HG03060 (cell line): ENCODE measurements at regions not wholly inside any gene's neighbourhood (a gene's known extent, or its start where the extent isn't known, plus 50 kb on each side); places are given as distances from the start of the nearest gene placed in this dataset.

ENCODE experiments used
- ATAC-seq: cut with Tn5 transposase; IDR thresholded peaks from one replicate; pipeline ENCODE4 v1.9.1; 2021; ENCODE audit warnings: low read depth, moderate number of reproducible peaks; ENCODE audit not compliant: unreplicated experiment

DNA sequence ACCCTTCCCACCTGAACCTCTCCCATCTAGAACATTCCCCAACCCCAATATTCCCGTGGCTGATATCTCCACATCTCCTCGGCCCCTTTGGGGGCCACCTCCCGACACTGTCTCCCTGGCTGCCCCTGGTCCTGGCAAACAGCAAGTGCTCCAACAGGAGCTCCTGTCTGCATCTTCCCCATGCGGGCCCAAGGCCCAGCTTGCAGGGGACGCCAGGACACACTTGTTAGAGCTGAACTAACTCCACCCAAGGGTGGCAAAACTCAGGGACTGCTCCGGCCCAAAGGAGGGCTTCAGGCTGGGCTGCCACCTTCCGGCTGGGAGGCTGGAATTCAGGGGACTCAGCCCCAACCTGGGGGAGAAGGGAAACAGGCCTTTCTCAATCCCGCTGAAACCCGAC is 106.6 kb downstream of the NCOR2 start:
- no peak for ATAC-seq

DNA sequence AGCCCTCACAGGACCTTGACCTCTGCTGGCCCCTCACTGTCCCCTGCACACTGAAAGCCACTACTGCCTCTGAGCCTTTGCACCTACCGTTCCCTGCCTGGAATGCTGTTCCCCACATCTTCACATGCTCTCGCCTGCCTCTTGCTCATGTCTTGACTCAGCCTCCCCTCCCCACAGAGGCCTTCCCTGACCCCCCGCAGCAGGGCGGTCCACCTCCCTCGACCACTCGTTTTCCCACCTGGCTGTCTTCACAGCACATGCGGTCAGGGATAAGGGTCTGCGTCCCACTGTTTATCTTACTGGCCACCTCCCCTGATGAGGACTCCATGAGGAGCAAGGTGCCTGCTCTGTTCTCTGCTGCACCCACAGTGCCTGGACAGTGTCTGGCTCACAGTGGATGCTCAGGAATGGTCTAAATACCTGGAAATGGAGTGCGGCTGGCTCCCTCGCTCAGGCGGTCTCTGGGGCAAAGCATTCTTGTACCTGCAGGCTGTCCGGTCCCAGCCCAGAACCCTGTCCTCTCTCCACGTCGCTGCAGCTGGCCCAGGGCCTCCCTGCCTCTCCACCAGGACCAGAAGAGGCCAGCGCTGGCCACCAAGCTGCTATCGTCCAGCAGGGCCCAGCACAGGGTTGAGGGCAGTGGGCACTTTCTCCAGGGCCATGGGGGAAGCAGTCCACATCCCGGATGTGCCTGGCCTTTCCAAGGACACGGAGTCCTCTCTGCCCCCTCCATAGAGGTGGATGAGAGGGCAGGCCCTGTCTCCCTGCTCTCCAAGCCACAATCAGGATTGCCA is 107.4 kb downstream of the NCOR2 start:
- no peak for ATAC-seq

DNA sequence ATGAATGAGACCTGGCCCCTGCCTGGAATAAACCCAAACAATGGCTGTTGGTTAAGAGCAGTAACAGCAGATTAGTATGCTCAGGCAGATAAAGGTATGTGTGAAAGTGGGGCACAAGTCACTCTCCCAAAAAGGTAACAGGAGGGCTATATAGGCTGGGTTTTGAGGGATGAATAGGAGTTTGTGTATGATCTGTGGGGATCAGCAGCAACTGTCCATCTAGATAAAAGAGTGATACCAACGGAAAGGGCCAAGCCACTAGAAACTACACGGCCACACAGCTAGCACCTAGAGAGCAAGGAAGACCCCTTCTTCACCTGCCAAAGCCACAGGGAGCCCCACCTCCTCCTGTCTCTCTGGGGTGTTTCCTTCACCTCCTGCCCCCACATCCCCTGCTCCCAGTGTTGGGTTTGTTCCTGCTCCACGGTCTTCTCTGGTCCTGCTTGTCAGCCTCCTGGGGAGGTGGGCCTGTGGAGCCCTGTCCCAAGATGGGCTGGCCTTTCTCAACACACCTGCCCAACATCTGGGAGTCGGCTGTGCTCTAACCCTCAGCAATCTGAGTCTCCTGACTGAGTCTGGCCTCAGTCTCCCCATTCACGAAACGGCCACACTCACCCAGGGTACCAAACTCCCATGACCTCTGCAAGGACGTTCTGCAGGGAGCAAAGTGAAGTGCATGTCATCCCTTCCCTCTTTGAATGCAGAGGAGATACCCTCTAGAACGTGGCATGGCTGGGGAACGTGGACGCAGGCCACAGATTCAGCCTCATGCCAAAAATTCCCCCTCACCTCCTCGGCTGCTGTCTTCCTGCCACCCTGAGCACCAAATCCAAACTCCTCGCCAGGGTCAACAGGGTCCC is 108.2 kb downstream of the NCOR2 start:
- no peak for ATAC-seq

DNA sequence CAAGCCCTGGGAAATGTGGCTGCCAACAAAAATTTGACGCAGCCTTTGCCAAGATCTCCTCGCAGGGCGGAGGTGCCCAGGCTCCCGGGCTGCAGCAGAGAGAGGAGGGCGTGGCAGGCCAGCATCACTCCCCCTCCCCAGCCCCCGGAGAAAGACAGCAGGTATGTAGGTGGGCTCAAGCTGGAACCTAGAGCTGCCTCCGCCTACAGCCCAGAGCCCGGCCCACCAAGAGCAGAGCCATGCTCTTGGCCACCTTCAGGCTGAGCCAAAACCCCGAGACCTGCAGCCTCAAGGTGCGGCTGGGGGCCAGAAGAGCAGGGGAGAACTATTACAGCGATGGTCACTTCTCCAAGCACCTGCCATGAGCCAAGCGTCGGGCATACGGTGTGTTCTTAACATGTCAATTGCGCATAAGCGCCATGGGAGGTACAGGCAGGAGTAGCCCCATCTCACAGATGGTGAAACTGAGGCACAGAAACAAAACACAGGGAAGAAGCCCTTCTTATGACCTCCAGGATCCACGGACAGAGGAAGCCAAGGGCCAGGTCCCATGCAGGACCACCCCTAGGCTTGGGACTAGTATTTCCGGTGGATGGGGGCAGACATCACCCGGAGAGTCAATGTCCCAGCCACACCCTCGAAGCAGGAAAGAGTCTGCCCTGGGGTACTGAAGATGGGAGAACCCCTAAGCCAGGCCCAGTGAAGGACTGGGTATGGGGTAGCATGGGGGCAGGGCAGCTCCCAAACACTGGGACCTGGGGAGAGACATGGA is 109.0 kb downstream of the NCOR2 start:
- ATAC-seq, result no peak

DNA sequence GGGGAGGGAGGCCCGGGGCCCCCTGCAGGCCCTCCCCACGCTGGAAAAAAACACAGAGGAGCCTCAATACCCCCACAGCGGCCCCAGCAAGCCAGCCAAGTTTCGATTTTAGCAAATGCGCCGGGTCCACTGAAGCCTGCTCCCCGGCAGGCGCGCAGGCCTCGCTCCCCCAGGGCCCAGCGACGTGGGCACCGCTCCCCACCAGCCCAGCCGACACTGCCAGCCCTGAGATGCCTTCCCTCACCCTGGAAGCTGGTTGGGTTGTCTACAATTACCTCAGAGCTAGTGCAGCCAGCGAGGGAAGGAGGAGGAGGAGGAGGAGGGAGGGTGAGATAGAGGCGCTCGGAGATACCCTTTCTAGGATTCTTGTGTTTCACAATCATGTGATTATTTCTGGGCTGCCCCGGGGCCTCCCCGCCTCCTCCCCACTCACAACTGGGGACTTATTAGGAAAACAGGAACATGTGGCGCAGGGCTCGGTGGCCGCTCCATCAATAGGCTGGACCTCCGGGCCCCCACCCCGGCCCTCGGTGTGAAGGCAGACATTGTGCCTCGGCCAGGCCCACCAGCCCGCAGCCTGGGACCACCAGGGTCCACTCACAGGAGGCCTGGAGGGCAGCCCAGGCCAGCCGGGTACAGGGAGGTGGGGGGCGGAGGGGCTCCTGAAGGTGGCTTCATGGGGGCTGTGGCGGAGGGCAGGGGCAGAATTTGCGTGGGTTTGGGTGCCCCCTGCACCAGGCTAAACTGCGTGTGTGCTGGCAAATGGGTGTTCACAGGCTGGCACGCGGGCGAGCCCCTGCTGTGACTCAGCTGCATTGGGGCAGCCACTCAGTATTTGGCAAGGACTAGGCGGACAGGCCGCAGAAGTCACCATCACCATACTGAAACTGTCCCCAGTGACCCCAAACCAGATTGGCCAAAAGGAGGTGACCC is 109.9 kb downstream of the NCOR2 start:
- no peak for ATAC-seq

DNA sequence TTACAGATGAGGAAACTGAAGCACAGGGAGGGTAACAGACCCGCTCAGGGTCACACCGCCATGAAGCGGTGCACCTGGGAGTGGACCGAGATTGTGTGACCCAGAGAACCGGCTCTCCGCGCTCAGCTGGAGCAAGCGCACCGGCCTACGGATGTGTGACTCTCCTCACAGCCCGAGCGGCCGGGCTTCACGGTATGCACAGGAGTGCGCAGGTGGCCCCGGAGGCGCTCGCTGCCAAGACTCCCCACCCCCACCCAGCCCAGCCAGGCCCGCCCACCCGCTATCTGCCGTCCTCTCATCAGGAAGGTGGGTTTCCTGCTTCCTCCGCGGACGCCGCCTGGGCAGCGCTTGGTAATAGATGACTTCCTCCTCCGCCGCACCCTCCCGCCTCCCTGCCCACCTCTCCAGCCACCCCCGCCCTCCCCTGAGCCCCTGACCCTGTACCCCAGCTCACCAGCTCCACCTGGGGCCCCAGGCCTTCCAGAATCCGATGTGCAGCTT is 110.7 kb downstream of the NCOR2 start:
- no peak for ATAC-seq

DNA sequence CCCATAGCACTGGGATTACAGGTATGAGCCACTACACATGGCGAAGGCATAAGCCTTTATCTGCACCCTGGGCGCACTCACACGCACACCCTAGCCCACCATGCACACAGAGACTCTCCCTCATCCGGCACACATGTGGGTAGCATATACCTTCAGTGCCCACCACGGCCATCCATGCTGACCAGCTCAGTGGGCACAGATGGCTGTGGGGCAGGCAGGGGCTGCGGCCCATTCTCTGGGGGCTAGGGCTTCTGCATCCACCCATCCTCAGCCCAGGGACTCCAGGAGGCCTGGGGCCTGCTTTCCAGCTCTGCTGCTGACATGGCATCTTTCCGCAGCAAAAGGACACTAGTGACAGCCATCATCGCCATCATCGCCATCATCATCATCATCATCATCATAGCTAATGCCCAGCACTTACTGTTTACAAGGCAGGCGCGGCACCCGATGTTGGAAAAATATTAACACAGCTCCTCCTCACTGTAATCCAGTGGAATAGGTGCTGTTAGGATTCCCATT is 111.2 kb downstream of the NCOR2 start:
- ATAC-seq, result no peak

DNA sequence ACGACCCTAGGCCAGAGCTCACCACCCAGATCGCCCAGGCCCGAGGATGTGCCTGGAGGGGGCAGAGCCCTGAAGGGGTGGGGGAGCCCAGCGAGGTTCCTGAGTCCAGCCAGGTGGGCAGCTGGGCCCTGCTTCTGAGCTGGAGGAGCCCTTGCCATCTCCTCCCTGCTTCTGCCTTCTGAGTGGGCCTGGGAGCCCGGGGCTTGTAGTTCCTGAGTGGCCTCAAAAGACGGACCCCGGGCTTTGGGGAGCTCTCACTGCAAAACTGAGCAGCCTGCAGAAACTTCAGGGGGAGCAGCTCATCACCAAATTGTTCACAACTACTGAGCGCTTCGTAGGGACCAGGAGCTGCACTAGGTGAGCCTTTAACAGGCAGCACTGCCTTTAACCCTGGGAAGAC is 112.1 kb downstream of the NCOR2 start:
- ATAC-seq, result no peak

DNA sequence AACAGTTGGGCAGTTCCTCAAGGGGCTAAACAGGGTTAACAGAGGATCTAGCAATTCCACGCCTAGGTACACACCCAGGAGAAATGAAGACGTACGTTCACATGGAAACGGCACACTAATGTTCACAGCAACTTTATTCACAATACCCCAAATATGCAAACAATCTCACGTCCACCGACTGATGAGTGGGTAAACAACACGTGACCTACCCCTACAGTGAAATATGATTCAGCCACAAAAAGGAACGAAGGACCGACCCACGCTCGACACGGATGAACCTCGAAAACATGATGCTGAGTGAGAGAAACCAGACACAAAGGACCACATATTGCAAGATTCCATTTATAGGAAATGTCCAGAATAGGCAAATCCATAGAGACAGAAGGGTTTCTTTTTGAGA is 112.7 kb downstream of the NCOR2 start:
- no peak for ATAC-seq

DNA sequence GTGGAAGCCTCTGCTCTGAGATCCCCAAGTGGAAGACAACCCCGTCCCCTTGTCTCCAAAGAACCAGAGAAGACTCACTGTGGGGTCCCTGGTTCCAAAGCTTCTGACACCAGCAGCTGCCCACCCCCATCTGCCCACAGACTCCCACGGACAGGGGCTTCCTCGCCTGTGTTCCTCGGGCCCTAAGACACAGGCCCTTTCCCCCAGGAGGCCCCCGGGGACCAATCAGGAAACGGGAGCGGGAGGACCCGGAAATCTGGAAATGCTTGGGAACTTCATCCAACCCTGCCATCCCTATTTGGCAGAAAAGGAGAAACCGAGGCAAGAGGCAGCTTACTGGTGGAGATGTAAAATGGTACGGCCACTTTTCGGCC is 113.1 kb downstream of the NCOR2 start:
- no peak for ATAC-seq

DNA sequence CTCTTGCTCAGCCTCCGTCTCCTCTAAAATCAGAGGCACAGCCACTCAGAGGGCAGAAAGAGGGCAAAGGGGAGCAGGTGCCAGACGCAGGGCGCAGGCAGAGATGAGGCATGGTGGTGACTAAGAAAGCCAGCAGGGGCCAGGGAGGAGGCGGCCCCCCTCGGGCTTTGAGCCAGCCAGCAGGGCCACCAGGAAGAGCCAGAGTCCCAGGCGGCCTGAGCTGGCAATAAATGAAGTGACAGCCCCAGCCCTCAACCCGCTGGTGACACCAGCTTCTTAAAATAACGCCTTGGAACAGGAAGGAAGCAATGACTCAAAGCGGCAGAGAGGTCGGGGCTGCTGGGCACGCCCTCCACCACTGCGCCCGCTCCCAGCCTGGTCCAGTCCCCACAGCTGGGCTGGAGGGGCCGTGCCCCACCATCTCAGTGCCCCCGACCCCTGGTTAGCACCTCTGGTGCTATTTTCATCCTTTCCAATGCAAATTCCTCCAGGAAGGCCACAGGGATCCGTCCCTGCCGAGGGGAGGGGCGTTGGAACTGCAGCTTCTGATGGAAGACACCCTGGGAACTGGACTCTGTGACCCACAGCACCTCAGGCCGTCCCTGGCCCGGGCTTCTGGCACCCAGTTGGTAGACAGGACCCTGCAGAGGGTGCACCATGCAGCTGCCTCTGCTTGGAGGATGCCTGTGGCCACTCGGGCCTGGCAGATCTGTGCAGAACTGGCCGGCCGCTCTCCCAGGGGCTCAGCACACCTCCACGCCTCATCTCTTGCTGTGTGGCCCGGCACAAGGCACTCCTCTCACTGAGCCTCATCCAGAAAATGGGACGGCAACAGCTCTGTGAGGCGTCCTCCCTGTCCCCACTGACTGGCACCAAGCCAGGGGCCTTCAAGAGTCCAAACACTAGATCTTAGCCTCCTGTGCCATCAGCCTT is 113.7 kb downstream of the NCOR2 start:
- peak; percentile 66 for ATAC-seq

DNA sequence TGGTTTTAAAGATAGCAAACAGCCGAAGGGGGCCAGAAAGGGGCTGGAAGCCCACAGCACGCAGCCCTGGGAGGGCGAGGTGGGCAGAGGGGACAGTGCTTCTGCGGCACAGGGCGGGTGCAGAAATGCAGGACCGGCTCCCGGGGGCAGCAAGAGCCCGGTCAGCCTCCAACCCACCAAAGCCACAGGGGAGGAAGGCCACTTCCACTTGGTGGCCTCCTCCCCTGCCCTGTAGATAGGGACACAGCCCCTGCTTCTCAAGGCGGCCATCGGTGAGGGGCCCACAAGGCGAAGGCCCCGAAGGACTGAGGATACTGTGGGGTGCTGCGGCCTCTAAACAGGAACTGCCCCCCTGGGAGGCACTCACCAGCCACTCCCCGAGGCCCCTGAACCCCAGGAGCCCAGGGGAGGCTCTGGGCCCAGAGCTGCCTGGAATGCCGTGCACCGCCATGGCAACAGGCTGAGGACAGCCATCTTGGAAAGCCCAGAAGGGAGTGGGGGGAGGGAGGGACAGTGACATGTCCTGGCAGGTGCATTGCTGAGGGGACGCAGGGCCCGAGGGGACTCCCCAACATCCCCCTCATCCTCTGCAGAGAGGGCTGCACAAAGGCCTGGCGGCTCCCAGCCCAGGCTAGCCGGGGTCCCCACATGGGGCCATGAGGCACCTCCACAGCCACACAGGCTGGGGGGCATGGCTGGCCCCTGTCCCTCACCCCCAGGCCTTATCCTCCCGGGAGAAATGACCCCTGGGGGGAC is 114.7 kb downstream of the NCOR2 start:
- no peak for ATAC-seq

DNA sequence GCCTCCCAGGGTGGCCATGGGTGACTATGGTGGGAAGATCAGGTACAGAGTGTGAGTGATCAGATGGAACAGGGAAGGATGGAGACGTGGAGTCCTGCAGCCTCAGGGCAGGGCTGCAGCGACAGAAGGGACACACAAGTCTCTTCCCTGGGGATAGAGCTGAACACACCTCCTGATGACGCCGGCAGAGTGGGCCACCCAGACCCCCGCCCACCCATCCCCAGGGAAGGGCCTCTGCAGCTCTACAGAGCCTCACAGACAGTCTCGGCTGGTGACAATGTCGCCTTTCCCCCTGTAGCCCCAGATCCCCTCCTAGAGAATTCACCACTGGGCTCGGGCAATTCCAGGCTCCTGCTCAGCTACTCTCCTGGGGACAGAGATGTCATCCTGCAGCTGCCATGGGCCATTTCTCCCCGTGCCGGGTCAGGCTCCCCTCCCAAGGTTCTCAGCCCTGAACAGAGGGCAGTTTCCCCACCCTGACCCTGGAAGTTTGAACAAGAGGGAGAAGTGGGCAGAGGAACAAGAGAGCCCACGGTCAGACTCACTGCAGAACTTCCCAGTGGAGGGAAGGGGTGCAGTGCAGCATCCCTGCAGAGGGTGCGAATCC is 115.7 kb downstream of the NCOR2 start:
- ATAC-seq, result no peak

DNA sequence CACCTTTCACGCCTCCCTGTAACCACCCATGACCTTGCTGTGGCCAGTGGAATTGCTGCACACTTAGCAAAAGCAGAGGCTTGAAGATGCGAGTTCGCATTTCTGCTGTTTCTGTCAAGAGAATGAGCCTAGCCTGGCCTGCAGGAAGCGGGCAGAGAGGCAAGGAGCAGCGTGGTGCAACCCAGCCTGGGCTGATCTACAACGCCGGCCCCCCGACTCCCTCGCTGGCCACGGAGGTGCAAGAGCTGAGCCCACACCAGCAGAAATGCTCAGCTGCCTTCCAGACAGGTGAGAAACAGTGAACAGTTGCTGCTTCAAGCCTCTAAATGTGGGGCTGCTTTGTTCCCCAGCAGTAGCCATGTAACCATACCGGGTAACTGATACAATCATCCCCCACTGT is 116.4 kb downstream of the NCOR2 start:
- no peak for ATAC-seq

DNA sequence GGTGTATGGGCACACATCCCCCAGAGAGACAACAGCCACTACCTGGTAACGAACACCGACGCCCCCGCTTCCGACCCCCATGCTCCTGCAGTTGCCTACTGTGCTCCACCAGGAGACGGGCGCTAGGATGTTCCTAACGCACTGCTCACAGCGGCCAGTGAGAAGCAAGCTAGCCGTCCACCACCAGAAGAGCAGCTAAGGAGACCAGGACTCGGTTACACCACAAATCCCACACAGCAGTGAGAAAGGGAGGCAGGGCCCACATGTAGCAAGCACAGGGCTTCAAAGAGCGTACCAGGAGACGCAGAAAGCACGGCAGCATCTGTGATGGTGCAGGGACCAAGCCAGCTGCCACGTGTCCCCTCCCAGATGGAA is 117.0 kb downstream of the NCOR2 start:
- no peak for ATAC-seq

DNA sequence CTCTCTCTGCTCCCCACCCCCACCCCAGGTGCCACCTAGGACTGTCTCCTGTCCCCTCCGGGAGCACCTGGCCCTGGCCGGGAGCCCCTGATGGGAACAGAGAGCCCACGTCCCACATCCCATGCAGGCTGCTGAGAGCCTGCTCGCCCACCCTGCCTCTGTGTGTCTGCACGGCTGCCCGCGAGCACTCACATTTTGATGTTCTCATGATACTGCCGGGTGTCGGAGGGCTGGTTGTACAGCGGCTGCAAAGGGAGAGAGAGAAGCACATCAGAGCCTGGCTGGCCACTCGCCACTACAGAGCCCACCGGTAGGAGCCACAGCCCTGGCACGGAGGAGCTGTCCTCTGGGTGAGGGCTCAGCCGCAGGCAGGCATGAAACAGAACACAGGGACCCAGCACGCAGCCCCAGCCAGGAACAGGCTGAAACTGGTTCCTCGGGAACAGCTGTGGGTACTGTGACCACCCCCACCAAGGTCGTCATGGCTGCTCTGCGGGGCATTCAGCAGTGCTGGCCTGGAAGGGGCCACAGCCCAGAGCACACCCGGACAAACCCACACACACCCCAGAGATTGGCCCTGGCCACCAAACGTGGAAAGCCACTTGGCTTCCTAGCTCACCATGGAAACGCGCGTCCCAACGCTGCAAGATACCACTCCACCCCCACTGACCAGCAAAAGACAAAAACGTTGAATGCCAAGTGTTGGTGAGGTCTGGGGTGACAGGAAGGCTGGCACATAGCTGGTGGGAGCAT is 117.6 kb downstream of the NCOR2 start:
- no peak for ATAC-seq
